ENCODE measurements at regions not wholly inside any gene's neighbourhood (a gene's known extent, or its start where the extent isn't known, plus 50 kb on each side); places are given as distances from the start of the nearest gene placed in this dataset.

DNA sequence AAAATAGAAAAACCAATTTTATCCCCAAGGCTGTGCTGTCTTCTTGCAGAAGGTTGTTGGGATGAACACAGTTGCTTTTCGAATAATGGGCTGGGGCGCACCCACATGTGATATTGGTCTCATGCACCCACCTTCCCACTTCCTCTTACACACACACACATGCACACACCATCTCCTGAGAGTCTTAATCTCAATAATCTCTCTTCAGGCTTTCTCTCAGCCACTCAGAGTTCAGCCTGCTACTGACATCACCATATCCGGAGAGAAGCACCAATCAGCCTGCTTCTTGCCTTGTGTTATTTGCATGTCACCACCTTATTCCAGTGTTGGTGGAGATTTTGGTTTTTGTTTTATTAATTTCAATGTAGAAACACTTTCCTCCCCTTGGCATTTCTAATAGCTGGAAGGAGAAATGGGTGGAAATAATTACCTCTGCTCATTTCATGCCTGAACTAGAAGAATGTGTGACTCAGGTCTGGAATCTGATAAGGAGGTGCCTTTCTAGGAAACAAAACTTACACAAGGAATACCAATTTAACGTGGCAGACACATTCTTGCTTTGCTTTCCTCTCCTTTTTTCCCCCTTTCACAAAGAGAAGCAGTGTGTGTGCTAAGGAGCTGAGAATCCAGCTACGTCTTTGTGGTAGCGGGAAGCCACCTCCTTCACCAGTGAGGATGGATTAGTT is 400.2 kb downstream of the MID1IP1 start:
- no peak for TF ChIP-seq CTCF (IDR thresholded peaks at IDR 0.05; ENCODE audit: low read length)
- TF ChIP-seq EZH2 (IDR thresholded peaks at IDR 0.05; ENCODE audit: borderline replicate concordance, low read length): no peak
